Large intestine (tissue), 3 donors: ENCODE measurements at regions not wholly inside any gene's neighbourhood (a gene's known extent, or its start where the extent isn't known, plus 50 kb on each side); places are given as distances from the start of the nearest gene placed in this dataset.
A peak's percentile ranks its signal among the peaks of the same experiment; 100 is the strongest.

Experiments
- DNase-seq, 2 donors: peaks; one replicate each; pipeline versions ENCODE4 v3.0.0 to v3.0.0-alpha.2; 2013
- H3K27ac ChIP-seq: one replicate; pipeline ENCODE4 v1.5.1; 2013; ENCODE audit warnings: low read length
- H3K27me3 ChIP-seq: 2 replicates; pipeline ENCODE4 v1.6.1; 2013; ENCODE audit warnings: low read length; ENCODE audit not compliant: control insufficient read depth, insufficient read depth
- H3K36me3 ChIP-seq: 2 replicates; pipeline ENCODE4 v1.6.1; 2013; ENCODE audit warnings: low read length; ENCODE audit not compliant: control insufficient read depth, insufficient read depth
- H3K4me1 ChIP-seq: one replicate; pipeline ENCODE4 v1.6.1; 2013; ENCODE audit warnings: low read length; ENCODE audit not compliant: control insufficient read depth, insufficient read depth
- H3K4me3 ChIP-seq: one replicate; pipeline ENCODE4 v1.5.1; 2013; ENCODE audit warnings: low read length
- H3K9me3 ChIP-seq: one replicate; pipeline ENCODE4 v1.6.1; 2013; ENCODE audit warnings: mild to moderate bottlenecking, low read depth, low read length, moderate library complexity; ENCODE audit not compliant: control insufficient read depth
- WGBS: methylation state at CpG from one replicate; pipeline ENCODE4 v1.1.5; 2013; ENCODE audit warnings: low lambda C conversion rate; ENCODE audit not compliant: insufficient coverage; 5-methylcytosine and 5-hydroxymethylcytosine counted together

DNA sequence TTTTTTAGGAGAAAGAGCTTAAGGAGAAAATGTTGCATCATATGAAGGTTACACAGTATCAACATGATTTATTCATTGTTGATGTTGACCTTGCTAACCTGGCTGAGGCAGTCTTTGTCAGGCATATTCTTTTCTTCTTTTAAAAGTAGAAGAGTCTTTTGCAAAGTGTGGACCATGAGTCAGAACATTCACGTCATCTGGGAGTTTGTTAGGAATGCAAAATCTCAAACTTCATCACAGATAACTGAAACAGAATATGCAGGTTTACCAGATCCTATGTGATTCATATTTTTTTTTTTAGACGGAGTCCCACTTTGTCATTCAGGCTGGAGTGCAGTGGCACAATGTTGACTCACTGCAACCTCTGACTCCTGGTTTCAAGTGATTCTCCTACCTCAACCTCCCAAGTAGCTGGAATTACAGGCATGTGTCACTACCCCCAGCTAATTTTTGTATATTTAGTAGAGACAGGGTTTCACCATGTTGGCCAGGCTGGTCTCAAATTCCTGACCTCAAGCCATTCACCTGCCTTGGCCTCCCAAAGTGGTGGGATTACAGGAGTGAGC is 530.4 kb upstream of the BTBD3 start:
- H3K27me3 ChIP-seq, result no peaks in the 10 kb centered on the region
- no peaks in the 10 kb centered on the region for H3K4me1 ChIP-seq
- H3K9me3 ChIP-seq, result no peaks in the 10 kb centered on the region
- H3K4me3 ChIP-seq, result no peak overlapping the region
- no peak for DNase-seq
- H3K27ac ChIP-seq, result no peak overlapping the region
- no peaks in the 10 kb centered on the region for H3K36me3 ChIP-seq
- WGBS, result no CpG with 5 or more reads among the region's 2 CpGs

GRCh38 chr20:11389186-11389585 is 528.5 kb upstream of the BTBD3 start:
- DNase-seq, result no peak
- Histone ChIP-seq H3K4me1 (no peaks in the 10 kb centered on the region), H3K27me3 (no peaks in the 10 kb centered on the region), H3K4me3 (no peak overlapping the region), H3K27ac (no peak overlapping the region), H3K9me3 (no peaks in the 10 kb centered on the region), H3K36me3 (no peaks in the 10 kb centered on the region)

GRCh38 chr20:11391591-11391990 is 526.1 kb upstream of the BTBD3 start:
- H3K4me1 ChIP-seq, result no peaks in the 10 kb centered on the region
- no peak overlapping the region for H3K27ac ChIP-seq
- no peaks in the 10 kb centered on the region for H3K36me3 ChIP-seq
- DNase-seq, result no peak
- no peak overlapping the region for H3K4me3 ChIP-seq
- 40% methylated on average over 1 of the region's 2 CpGs for WGBS
- H3K27me3 ChIP-seq, result no peaks in the 10 kb centered on the region
- no peaks in the 10 kb centered on the region for H3K9me3 ChIP-seq

- Histone ChIP-seq H3K4me3 (no peak overlapping the region), H3K9me3 (no peaks in the 10 kb centered on the region), H3K36me3 (no peaks in the 10 kb centered on the region), H3K27me3 (no peaks in the 10 kb centered on the region), H3K4me1 (no peaks in the 10 kb centered on the region), H3K27ac (no peak overlapping the region)
- DNase-seq, result no peak
- whole genome bisulfite sequencing, result 80% methylated on average over 1 of the region's 2 CpGs
Observed at GRCh38 chr20:11394145-11394833, 523.4 kb upstream of the BTBD3 start.

DNA sequence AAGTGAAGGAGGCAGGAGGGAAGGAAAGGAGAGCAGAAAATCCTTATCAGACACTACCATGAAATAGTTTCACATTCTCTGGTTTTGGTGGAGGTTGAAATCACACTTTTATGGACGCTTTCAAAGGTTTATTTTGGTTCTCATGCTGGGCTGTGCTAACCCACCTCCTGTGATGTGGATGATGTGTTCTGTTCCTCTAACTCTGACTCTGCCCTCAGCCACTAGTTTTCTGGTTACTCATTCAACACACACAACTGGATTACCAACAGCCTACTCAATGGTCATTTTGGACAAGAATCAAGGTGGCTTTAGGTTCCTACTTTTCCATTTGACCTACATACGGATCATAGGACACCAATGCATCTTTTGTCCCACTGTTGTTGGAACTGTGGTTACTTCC is 522.1 kb upstream of the BTBD3 start:
- 86% methylated on average over 1 of the region's 2 CpGs for WGBS
- no peak overlapping the region for H3K4me3 ChIP-seq
- H3K27ac ChIP-seq, result no peak overlapping the region
- no peaks in the 10 kb centered on the region for H3K9me3 ChIP-seq
- no peaks in the 10 kb centered on the region for H3K4me1 ChIP-seq
- H3K27me3 ChIP-seq, result no peaks in the 10 kb centered on the region
- no peaks in the 10 kb centered on the region for H3K36me3 ChIP-seq
- DNase-seq, result no peak

DNA sequence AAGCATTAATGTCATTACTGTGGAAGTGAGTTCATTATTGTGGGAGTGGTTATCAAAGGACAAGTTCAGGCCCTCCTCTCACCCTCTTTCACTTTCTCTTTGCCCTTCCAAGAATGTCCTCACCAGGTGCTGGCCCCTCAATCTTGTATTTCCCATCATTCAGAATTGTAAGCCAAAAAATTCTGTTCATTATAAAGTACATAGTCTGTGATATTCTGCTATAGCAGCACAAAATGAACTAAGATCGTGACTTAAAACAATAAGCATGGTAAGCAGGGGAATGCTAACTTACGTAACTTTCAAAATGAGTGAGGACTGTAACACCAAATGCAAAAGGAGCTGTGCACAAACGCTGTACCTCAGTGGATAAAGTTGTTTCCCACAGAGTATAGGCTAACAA is 515.7 kb upstream of the BTBD3 start:
- WGBS, result 93% methylated on average over 3 of the region's 3 CpGs

DNA sequence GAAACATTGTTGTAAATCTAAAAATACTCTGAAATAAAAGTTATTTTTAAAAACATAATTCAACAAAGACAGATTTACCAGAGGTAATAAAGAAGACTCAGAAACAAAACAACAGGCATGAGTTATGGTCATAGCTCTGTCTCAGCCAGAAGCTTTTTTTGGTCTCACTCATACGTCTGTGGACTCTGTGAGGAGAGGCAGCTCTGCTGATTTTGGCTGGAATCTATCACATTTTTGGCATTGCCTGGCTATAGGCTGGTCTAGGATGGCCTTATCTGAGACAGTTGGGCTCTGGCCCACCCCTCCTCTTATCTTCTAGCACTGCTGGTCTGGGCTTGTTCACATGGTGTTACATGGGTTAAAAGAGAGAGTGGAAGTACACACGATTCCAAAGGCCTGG is 514.0 kb upstream of the BTBD3 start:
- no peaks in the 10 kb centered on the region for H3K36me3 ChIP-seq
- no peak overlapping the region for H3K4me3 ChIP-seq
- no peaks in the 10 kb centered on the region for H3K27me3 ChIP-seq
- no peaks in the 10 kb centered on the region for H3K4me1 ChIP-seq
- H3K9me3 ChIP-seq, result no peaks in the 10 kb centered on the region
- no CpG with 5 or more reads among the region's 2 CpGs for WGBS
- no peak overlapping the region for H3K27ac ChIP-seq
- no peak for DNase-seq

More for the DNA sequence above, 515.7 kb upstream of the BTBD3 start:
- Histone ChIP-seq H3K9me3 (no peaks in the 10 kb centered on the region), H3K4me1 (no peaks in the 10 kb centered on the region), H3K27ac (no peak overlapping the region), H3K4me3 (no peak overlapping the region), H3K36me3 (no peaks in the 10 kb centered on the region), H3K27me3 (no peaks in the 10 kb centered on the region)
- peak in 1 of 2 donors; percentile 11 for DNase-seq

GRCh38 chr20:11406877-11407276 is 510.8 kb upstream of the BTBD3 start:
- WGBS, result no CpG with 5 or more reads among the region's 6 CpGs
- no peaks in the 10 kb centered on the region for H3K27me3 ChIP-seq
- H3K9me3 ChIP-seq, result no peaks in the 10 kb centered on the region
- H3K27ac ChIP-seq, result no peak overlapping the region
- no peaks in the 10 kb centered on the region for H3K4me1 ChIP-seq
- no peak overlapping the region for H3K4me3 ChIP-seq
- DNase-seq, result no peak
- no peaks in the 10 kb centered on the region for H3K36me3 ChIP-seq

DNA sequence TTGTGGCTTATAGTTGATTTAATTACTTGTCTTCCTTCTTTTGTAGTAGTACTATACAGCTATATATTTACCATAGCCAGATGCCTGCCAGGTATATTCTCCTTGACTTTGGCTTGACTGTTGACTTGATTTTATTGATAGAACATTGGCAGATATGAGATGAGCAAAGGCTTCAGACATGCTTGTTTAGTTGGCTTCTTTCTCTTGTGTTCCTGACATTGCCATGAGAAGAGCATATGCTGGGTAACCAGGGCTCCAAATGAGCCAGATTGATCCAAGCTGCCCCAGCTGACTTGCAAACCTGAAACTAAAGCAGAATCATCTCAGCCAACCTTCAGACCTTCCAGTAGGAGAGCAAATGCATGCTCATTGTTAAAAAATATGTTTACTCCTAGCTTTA is 508.1 kb upstream of the BTBD3 start:
- Histone ChIP-seq H3K36me3 (no peaks in the 10 kb centered on the region), H3K27me3 (no peaks in the 10 kb centered on the region)

DNA sequence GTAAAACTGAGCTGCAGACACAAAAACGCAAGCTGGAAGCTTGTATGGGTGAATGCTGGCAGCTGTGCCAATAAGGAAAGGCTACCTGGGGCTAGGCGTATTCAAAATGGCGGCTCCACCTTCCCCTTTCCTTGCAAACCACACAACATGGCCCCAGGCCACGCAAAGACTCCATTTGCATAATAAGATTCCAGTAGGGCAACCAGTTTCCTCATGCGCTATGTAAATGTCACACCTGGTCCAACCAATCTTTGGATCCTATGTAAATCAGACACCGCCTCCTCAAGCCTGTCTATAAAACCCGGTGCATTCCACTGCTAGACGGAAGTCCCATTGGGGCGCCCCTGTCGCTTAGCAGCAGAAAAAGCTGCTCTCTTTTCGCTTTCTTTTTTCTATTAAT is 505.9 kb upstream of the BTBD3 start:
- Histone ChIP-seq H3K9me3 (no peaks in the 10 kb centered on the region), H3K27ac (no peak overlapping the region), H3K4me1 (no peaks in the 10 kb centered on the region), H3K4me3 (no peak overlapping the region), H3K27me3 (no peaks in the 10 kb centered on the region), H3K36me3 (no peaks in the 10 kb centered on the region)
- no peak for DNase-seq
- whole genome bisulfite sequencing, result 100% methylated on average over 1 of the region's 11 CpGs

More for the DNA sequence above, 508.1 kb upstream of the BTBD3 start:
- H3K27ac ChIP-seq, result no peak overlapping the region
- no peak overlapping the region for H3K4me3 ChIP-seq
- H3K4me1 ChIP-seq, result no peaks in the 10 kb centered on the region
- DNase-seq, result no peak
- no peaks in the 10 kb centered on the region for H3K9me3 ChIP-seq

- Histone ChIP-seq H3K4me1 (no peaks in the 10 kb centered on the region), H3K27ac (no peak overlapping the region), H3K36me3 (no peaks in the 10 kb centered on the region), H3K27me3 (no peaks in the 10 kb centered on the region), H3K4me3 (no peak overlapping the region), H3K9me3 (no peaks in the 10 kb centered on the region)
- no CpG with 5 or more reads among the region's 3 CpGs for whole genome bisulfite sequencing
- DNase-seq, result no peak
Observed at GRCh38 chr20:11426948-11427347, 490.7 kb upstream of the BTBD3 start.
